ENCODE measurements at regions not wholly inside any gene's neighbourhood (a gene's known extent, or its start where the extent isn't known, plus 50 kb on each side); places are given as distances from the start of the nearest gene placed in this dataset.

DNA sequence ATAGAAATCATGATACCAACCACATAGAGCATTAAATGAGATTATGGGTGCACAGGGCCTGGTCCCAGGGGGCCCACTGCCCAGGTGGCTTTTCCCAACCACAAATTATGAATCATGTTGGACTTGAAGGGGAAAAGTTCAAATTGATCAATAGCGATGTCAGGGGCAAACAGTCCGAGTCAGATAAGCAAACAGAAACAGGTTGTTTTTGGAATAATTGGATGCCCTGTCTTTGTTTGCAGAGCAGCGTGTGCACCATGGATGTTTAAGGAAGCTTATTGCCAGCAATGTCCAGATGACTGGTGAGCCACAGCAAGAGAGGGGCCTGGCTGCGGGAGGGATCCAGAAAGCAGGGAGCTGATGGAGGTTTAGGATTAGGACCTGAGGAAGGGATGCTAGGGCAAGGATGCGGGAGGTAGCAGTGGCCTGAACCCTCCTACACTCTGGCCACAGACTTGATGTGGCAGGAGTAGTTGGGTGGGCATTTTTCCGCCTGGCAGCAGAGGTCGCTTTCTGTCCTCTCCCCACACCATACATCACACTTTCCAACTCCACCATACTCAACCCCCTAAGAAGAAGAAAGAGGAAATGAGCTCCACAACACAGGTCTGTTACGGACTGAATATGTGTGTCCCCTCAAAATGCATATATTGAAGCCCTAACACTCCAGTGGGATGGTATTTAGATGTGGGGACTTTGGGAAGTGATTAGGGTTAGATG is 266.4 kb upstream of the RPL38 start:
- no peak for DNase-seq

DNA sequence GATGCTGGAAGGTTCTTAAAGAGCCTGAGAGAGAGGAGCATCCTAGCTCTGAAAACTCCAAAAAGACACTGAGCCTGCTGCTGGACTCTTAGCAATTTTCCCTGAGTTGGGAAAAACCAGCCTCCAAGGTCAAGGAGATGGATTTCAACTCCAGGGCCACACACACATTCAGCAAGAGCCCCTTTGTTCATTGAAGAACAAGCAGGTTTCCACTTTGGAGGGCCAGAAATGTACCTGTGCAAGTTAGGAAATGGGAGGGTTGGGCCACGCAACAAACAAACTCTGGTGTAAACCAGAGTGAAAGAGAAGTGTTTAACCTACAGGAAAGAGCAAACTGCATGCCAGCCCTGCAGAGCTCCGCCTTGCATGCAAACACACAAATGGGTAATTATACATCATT is 264.8 kb upstream of the RPL38 start:
- DNase-seq: no peak

DNA sequence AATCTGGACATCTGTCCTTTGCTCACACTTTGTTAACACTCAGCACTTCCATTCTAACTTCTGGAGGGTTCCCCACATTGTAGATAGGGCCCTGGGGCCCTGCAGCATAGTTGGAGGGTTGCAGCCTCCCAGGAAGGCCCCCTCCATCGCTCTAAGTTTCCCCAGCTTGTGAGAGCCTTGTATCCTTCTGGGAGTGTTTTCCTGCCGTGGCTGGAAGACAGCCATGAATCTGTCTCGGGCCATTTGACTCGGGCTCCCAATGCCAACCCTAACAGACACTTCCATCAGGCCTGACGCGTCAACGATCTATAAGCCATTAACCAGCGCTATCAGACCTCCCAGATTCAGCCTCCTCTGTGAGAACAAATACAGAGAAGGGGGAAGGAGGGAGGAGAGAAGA is 263.7 kb upstream of the RPL38 start:
- no peak for DNase-seq

DNA sequence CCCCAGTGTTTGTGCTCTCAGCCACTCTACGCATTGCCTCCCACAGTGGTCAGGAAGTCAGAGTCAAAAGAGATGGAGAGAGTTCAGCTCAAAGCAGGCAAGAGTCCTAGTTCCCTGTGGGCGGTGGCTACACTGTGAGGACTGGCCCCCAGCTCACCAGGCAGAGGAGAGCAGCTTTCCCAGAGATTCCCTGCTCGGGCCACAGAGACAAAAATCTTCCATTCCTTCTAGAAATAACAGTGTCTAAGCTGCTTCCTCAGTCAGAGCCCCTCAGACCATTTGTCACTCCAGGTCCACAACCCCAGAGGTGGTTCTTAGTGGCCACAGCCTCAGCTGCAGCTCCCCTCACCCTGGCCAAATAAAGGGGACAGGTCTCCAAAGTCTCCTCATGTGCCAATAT is 263.0 kb upstream of the RPL38 start:
- no peak for DNase-seq

DNA sequence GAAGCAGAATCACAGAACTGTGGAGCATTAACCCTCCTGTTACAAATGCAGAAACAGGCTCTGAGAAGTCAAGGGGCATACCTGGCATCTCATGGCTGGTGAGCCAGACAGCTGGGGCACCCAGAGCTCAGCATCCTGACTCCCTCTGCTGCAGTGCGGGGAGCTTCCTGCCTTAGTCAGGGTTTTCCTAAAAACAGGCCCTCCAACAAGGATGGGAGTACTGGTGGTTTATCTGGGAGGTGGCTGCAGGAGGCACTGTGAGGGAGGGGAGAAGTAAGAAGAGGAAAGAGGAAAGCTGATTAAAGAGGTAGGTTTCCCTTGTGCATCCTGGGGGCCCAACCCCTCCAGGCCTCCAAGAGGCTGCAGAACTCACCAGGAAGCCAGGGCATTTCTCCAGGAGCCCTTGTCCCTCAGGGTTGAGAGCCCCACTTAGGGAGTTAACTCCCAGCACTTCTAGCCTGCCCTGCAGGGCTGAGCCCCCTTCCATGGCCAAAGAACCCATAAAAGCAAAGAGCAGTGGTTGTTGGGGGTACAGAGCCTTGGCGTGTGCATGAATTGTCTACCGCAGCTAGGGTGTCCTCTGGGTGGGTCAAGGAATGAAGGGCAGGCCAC is 261.5 kb upstream of the RPL38 start:
- DNase-seq: no peak

DNA sequence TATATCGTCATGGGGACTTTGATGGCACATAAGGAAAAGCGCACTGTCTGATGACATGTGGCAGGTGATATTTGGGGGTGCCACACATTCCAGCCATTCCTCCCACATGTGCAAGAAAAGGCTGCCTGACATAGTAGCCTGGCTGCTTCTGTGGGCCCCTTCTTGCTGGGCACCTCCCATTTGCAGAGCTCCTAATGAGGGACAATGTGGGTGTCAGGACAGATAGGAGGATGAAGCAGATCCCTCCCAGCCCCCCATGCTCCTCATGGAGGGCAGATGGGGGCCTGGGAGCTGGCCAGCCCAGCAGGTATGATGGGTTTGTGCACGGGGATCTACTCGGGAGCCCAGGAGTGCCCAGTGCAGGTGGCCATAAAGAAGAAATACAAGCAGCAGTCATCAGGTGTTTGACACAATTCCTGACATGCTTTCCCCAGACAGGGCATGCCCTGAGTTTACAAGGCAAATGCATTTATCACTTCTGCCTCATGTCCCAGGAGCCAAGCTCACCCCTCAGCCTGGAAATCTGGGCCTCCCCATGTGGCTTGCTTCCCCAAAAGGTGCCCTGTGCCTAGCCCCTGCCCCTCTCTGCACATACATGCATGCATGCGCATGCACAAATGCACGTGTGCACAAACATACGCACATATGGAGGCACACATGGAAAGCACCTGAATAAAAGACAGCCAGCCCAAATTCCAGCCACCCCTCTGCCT is 260.6 kb upstream of the RPL38 start:
- DNase-seq: no peak

DNA sequence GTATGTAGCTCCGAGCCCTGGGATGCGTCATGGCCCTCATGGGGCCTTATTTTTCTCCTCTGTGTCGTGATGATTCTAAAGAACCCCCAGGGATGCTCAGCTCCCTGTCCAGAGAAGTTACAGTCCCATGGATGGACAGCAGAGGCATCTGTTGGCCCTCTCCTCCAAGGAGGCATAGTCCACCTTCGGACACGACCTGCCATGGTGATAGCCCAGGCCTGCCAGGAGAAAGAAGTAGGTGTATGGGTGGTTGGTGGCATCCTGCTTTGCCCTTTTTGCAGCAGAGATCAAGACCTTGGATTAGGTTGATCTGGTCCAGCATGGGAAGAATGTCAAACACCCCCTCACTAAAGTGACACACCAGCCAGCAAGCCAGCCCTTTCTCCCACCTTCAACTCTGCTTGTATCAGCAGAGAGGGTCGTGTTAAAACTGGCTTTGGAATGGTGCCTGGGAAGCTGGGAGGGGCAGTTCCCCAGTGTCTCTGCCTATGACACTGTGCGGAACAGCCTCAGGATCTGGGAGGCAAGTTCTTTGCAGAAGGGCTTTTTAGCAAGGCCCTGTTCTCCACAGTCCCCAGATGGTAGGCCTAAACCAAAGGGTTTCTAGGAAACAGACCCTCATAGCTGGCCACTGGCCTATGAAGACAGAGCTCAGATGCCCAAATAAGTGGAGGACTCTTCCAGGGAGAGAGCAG is 259.9 kb upstream of the RPL38 start:
- no peak for DNase-seq

DNA sequence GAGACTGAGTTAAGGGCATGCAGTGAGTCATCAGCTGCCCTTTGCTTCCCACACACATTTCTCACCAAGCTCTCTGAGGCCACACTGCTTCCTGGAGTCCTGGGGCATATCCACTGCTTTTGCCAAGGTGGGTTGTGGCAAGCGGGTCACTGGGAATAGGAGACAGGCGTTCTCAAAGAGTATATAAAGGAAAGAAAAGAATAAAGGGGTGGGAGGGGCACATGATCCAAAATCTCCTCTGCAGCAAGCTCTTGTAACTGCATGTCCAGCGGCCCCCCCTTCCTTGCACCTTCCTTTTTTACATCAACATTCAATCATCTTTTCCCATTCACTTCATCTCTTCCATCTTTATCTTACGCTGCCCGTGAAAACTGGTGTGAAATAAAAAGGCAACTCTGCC is 259.1 kb upstream of the RPL38 start:
- no peak for DNase-seq

DNA sequence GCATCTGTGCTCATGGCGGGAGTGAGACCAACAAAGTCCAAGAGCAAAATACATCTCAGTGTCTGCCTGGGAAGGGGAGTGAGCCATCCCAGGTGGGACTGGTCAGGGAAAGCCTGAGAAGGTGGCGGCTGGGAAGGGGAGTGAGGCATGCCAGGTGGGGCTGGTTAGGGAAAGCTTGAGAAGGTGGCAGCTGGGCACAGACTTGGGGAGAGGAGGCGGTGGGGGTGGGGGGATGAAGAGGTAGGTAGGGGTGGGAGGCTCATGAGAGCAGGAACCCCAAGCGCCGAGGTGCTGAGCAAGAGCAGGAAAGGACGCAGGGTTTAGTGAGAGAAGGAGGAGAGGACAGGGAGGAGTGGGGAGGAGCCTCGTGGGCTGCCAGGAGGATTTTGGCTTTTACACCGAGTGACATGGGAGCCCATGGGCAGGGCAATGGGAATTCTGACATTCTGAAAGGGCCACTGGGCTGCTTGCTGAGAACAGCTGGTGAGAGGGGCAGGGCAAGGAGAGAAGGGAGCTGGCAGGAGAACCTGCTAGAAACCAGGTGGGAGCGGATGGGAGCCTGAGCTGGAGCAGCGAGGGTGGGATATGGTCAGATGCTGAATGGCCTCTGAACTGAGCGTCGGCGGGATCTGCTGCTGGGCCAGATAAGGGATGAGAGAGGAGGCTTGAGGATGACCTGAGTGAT is 256.1 kb upstream of the RPL38 start:
- no peak for DNase-seq

DNA sequence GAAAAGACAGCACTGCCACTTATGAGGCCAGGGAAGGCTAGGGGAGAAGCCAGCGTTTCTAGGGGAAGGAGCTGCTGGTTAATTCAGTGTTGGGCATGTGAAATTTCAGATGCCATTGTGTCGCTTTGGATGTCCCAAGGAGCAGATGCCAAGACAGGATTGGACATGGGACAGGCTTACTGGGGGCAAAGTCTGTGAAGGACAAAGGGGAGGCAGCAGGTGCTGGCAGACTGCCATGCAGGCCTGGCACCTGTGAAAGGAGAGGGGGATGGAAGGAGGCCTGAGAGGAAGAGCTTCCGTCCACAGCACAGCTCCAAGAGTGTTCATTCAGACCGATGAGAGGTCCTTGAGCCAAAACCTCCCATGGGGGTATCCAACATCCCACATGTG is 255.5 kb upstream of the RPL38 start:
- DNase-seq: no peak

DNA sequence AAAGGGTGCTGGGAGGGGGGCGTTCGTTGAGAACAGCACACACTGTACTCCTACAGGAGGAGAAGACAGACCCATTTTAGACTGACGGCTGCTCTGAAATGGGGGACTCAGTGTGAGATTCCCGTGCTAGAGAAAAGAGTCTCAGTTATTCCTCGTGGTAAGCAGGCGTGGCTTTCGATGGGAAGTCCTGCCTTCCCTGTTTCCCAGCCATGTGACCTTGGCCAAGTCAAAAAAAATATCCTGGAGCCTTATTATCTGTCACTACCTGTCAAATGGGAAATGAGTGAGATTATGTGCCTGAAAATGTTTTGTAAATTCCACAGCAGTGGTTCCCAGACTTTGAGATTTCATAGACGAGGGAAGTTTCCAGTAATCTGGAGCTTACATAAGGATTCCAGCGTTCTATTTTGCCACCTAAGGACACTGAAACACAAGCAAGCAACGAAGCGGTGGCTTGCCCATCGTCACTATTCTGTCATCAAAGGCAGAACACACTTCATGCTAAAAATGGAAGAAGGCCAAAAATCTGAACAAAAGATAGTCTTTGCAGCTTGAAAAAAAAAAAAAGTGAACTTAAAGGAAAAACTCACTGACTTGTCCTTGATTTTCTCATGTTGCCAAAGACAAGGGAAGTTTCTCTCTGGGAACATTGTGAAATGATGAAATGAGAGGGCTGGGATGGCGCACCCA is 253.4 kb upstream of the RPL38 start:
- DNase-seq: no peak

DNA sequence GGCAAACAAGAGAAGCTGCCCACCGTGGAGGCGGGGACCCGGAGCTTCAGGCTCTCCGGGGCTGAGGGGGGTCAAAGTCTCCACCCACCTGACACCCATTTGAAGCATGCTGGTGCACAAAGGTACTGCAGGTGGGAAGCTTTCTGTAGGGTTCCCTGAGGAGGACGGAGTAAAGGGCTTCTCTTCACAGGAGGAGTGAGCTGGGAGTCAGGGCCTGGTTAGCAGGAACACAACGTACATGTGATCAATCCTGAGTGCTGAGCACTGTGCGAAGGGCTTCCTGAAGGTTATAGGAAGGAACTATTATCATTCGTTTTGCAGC is 252.9 kb upstream of the RPL38 start:
- no peak for DNase-seq

DNA sequence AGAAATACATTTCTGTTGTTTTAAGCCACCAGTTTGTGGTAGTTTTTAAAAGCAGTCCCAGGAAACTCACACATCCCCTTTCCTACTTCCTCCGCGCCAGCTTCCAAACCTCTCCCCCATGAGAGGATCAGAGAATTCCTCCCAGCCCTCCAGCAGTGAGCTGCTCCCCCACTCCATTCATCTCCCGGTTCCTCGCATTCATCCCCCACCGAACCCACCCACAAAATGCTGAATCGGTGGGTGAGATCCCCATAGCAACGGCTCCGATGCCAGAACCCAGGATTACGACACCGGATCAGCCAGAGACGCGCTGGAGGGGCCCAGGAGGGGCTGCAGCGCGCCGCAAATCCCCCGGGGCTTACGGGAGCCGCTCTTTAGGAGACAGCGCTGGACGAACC is 251.4 kb upstream of the RPL38 start:
- DNase-seq: no peak

DNA sequence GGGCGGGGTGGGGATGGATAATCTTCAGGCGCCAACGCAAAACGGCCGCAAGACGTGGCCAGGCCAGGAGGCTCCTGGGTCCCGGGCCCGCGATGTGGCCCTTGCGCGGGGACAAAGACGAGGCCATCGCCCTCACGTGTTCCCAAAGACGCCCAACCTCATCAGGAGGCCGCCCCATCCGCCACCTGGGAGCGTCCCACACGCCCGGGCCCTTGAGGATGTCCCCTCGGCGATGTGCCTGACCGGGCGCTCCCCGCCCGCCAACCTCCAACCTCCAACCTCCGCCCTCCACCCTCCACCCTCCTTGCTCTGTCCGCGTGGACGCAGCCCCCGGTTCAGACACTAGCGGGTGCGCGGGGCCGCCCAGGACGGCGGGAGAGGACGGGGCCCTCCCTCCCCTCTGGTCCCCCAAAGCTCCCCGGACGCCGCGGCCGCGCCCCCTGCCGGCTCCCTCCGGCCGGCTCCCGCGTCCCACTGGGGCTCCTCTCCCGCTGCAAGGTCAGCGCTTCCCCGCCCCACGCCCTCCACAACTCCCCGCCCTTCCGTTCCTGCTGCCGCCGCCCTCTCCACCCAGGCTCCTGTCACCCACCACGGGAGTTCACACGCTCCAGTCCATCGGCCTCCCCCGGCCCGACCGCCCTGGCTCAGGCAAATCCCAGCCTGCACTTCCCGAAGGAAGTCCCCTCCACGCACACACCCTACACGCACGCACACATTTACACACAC is 250.8 kb upstream of the RPL38 start:
- peak; percentile 76 for DNase-seq

DNA sequence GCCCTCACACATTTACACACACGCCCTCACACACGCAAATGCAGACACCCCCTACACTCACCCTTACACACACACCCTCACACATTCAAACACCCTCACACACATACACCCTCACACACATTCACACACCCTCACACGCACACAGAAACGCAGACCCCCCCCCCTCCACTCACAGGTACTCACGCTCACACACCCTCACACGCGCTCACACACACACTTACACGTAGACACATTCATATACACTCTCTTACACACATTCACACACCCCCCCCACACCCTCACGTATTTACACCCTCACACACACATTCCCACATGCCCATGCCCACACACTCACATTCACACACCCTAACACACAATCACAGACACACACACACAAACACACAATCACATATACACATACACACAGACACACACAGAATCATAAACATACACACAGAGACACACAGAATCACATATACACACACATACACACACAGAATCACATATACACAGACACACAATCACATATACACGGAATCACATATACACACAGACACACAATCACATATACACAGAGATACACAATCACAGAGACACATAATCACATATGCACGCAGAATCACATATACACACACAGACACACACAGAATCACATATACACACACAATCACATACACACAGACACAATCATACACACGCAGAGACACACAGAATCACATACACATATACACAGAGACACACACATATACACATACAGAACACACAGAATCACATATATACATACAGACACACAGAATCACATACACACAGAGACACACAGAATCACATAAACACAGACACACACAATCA is 250.1 kb upstream of the RPL38 start:
- DNase-seq: no peak

DNA sequence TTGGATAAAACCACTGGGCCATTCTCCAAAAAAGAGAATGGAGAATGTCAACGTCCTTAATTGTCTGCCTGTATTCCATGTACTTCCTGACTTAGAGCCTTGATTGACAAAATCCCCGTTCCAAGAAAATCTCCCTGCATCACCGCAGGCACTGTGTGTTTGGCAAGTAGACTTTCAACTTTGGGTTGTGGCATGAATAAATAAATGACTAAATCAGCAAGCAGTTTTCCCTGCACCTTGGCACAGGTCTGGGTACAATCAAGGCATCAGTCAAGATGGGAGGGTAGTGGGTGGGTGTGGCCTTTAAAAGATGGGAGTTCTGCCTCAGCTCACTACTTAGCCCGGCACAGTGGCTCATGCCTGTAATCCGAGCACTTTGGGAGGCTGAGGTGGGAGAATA is 248.5 kb upstream of the RPL38 start:
- no peak for DNase-seq

DNA sequence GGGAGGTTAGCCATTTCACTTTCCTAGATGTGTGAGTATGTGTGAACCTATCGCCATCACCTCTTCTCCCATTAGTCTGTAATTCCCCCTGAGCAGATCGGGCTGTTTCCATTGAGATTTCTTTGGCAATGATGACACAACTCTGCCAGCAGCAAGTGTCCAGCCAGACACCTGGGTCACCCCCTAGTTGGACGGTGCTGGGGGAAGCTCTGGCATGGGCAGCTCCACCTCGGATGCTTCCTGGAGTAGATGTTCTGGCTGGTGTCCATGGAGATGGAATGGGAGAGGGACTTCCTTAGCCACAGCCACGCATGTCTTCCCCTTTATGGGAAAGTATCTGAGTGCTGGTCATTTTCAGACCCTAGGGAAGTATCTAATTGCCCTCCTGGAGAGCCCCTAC is 247.9 kb upstream of the RPL38 start:
- DNase-seq: no peak

DNA sequence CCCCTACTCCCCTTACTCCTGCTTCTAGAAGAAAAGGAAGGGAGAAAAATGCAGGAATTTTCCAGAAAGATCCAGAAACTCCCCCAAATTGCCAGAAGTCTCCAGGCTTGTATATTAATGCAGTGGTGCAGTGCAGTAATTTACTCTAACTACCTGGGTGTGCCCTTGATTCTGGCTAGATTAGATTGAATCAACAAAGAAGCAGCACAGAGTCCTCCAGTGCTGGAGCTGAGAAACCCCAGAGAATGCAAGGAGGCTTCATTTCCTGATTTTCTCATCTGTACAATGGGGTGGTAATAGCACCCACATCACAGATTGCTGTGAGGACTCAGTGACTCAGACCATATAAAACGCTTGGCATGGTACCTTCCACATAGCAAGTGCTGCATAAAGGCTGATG is 247.3 kb upstream of the RPL38 start:
- DNase-seq: no peak

DNA sequence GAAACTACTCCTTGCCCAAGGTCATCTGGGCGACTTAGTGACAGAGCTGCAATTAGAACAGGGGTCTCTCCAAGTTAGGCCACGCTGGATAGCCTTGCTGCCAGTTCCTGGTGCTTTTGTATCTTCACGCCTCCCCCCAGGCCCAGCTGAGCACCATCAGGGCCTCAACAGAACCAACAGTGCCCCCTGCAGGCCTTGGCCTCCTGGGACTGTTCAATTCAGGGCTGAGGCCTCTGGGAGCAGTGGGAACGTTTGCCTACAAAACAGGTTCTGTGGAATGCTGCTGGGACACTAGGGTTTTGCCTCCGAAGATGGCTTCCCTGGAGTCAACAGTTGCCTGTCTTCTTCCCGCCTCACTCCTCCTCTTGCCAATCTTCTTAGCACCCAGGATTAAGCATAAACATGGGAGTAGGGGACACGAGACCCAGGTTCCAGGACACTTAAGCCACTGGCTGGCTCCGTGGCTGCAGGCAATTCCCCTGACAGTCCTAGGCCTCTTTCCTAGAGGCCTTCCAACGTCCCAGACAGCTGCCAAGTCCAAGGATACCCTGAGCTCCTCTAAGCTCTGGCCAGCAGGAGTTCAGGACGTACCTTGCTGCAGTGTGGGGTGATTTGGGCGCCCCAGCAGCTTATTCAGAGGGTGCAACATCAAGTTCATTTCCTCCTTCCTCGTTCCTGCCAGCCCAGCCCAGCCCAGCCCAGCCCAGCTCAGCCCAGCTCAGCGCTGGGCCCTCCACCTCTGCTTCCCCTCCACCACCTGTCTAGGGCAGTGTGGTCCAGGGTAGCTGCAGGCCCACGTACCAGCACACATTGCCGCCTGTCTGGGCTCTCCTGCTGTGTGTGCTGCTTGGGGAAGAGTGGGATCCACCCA is 246.6 kb upstream of the RPL38 start:
- peak; percentile 81 for DNase-seq

DNA sequence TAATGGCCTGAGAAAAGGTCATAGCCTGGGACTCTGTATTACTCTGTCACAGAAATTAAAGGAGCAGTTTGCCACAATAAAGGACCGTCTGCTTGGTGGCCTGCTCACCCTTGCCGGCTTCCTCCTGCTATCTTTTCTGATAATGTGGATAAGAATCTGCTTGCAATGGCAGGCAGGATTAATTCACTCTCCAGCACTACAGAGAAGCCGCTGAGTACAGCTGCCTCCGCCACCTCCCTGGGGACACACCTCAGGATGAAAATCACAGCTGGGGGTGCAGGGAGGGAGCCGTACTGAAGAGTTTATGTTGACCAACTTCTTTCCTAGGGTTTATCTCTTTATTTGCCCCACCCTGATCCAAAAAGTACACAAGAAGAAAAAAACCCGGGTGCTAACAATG is 245.9 kb upstream of the RPL38 start:
- DNase-seq: no peak

Data from activated CD8-positive, alpha-beta memory T cell treated with anti-CD3 and anti-CD28 coated beads, Interleukin-2, amount 50 U/mL, for 48 hours (primary cell).